Glutamatergic neuron (in vitro differentiated cells): ENCODE measurements at regions not wholly inside any gene's neighbourhood (a gene's known extent, or its start where the extent isn't known, plus 50 kb on each side); places are given as distances from the start of the nearest gene placed in this dataset.

Source experiments
- DNase-seq: peaks from one replicate; pipeline ENCODE4 v3.0.0; 2022
- H3K27ac Mint-ChIP-seq: one replicate; pipeline ENCODE4 v1.8.0; 2020; ENCODE audit warnings: mild to moderate bottlenecking, mixed read lengths, inconsistent platforms; ENCODE audit not compliant: unreplicated experiment
- H3K27me3 Mint-ChIP-seq: one replicate; pipeline ENCODE4 v1.8.0; 2020; ENCODE audit warnings: mild to moderate bottlenecking, moderate library complexity, mixed read lengths, inconsistent platforms; ENCODE audit not compliant: unreplicated experiment
- H3K36me3 Mint-ChIP-seq: one replicate; pipeline ENCODE4 v1.8.0; 2020; ENCODE audit warnings: mild to moderate bottlenecking, mixed read lengths, inconsistent platforms; ENCODE audit not compliant: unreplicated experiment
- H3K4me1 Mint-ChIP-seq: one replicate; pipeline ENCODE4 v1.8.0; 2020; ENCODE audit warnings: mild to moderate bottlenecking, low read depth, mixed read lengths, inconsistent platforms; ENCODE audit not compliant: unreplicated experiment
- H3K4me3 Mint-ChIP-seq: one replicate; pipeline ENCODE4 v1.8.0; 2020; ENCODE audit warnings: mild to moderate bottlenecking, mixed read lengths, inconsistent platforms; ENCODE audit not compliant: unreplicated experiment
- H3K9me3 Mint-ChIP-seq: one replicate; pipeline ENCODE4 v1.8.0; 2020; ENCODE audit warnings: mild to moderate bottlenecking, moderate library complexity, mixed read lengths, inconsistent platforms; ENCODE audit not compliant: unreplicated experiment
- TF ChIP-seq, protein P1 (sequence below): fragments of 200-600 bp; sonication (generic); IDR thresholded peaks from one replicate; pipeline ENCODE4 v1.5.0; 2021; ENCODE audit not compliant: partially characterized antibody, unreplicated experiment

- no peaks in the 10 kb centered on the region for H3K27me3 Mint-ChIP-seq
- H3K9me3 Mint-ChIP-seq = no peaks in the 10 kb centered on the region
- DNase-seq = no peak
- H3K4me1 Mint-ChIP-seq = no peaks in the 10 kb centered on the region
- H3K4me3 Mint-ChIP-seq = no peak overlapping the region
- H3K27ac Mint-ChIP-seq = no peak overlapping the region
- H3K36me3 Mint-ChIP-seq = no peaks in the 10 kb centered on the region
- TF ChIP-seq, protein P1, sequence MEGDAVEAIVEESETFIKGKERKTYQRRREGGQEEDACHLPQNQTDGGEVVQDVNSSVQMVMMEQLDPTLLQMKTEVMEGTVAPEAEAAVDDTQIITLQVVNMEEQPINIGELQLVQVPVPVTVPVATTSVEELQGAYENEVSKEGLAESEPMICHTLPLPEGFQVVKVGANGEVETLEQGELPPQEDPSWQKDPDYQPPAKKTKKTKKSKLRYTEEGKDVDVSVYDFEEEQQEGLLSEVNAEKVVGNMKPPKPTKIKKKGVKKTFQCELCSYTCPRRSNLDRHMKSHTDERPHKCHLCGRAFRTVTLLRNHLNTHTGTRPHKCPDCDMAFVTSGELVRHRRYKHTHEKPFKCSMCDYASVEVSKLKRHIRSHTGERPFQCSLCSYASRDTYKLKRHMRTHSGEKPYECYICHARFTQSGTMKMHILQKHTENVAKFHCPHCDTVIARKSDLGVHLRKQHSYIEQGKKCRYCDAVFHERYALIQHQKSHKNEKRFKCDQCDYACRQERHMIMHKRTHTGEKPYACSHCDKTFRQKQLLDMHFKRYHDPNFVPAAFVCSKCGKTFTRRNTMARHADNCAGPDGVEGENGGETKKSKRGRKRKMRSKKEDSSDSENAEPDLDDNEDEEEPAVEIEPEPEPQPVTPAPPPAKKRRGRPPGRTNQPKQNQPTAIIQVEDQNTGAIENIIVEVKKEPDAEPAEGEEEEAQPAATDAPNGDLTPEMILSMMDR = no peak
Observed at GRCh38 chr5:136439367-136439766, 74.0 kb upstream of the TRPC7 start.

DNA sequence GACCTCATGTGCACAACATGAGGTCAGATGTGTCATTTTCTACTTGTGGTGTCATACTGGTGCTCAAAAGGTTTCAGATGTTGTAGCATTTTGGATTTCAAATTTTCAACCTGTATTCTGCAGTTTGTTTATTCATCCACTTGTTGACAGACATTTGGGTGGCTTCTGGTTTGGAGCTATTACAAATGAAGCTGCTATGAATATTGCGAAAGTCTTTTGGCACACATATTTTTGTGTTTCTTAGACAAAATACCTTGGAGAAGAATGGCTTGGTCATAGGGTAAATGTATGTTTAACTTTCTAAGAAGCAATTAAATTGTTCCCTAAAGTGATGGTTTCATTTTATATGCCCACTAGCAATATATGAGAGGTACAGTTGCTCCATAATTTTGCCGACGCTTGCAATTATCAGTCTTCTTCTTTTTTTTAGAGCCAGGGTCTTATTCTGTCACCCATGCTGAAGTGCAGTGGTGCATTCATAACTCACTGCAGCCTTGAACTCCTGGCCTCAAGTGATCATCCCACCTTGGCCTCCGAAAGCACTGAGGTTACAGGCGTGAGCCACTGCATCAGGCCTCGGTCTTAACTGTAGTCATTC, 70.7 kb upstream of the TRPC7 start:
- Mint-ChIP-seq H3K27me3 (no peaks in the 10 kb centered on the region), H3K36me3 (no peaks in the 10 kb centered on the region), H3K4me3 (no peak overlapping the region), H3K4me1 (no peaks in the 10 kb centered on the region), H3K27ac (no peak overlapping the region), H3K9me3 (no peaks in the 10 kb centered on the region)
- TF ChIP-seq, protein P1 = no peak
- no peak for DNase-seq

GRCh38 chr5:136434795-136435194, 69.5 kb upstream of the TRPC7 start:
- no peak for DNase-seq
- no peaks in the 10 kb centered on the region for H3K4me1 Mint-ChIP-seq
- no peaks in the 10 kb centered on the region for H3K9me3 Mint-ChIP-seq
- TF ChIP-seq, protein P1 = no peak
- no peak overlapping the region for H3K4me3 Mint-ChIP-seq
- H3K27me3 Mint-ChIP-seq = no peaks in the 10 kb centered on the region
- no peaks in the 10 kb centered on the region for H3K36me3 Mint-ChIP-seq
- no peak overlapping the region for H3K27ac Mint-ChIP-seq

- no peak overlapping the region for H3K4me3 Mint-ChIP-seq
- TF ChIP-seq, protein P1 = no peak
- no peaks in the 10 kb centered on the region for H3K9me3 Mint-ChIP-seq
- H3K27ac Mint-ChIP-seq = no peak overlapping the region
- H3K4me1 Mint-ChIP-seq = no peaks in the 10 kb centered on the region
- H3K27me3 Mint-ChIP-seq = peaks cover 2% of the 10 kb centered on the region
- H3K36me3 Mint-ChIP-seq = no peaks in the 10 kb centered on the region
- DNase-seq = no peak
Observed at GRCh38 chr5:136432705-136433104, 67.4 kb upstream of the TRPC7 start.

- H3K27me3 Mint-ChIP-seq = peaks cover 2% of the 10 kb centered on the region
- H3K9me3 Mint-ChIP-seq = no peaks in the 10 kb centered on the region
- no peaks in the 10 kb centered on the region for H3K4me1 Mint-ChIP-seq
- H3K4me3 Mint-ChIP-seq = no peak overlapping the region
- TF ChIP-seq, protein P1 = no peak
- no peaks in the 10 kb centered on the region for H3K36me3 Mint-ChIP-seq
- DNase-seq = no peak
- H3K27ac Mint-ChIP-seq = no peak overlapping the region
Observed at GRCh38 chr5:136430081-136430480, 64.7 kb upstream of the TRPC7 start.
